Spleen (tissue), 11 donors: ENCODE measurements at regions not wholly inside any gene's neighbourhood (a gene's known extent, or its start where the extent isn't known, plus 50 kb on each side); places are given as distances from the start of the nearest gene placed in this dataset.

Experiments used
- DNase-seq: peaks from one replicate; pipeline ENCODE4 v3.0.0-alpha.2; 2020
- H3K27ac ChIP-seq, 8 donors: fragments of 200-600 bp; sonication (generic) in 7 of 8; 1 replicate in 4 of 8; 2 replicates in 4 of 8; pipeline versions ENCODE4 v1.5.0 to v1.8.0; 2016 to 2021; ENCODE audit warnings: inconsistent platforms in 4 of 8, mild to moderate bottlenecking in 4 of 8, moderate library complexity in 1 of 8
- H3K27me3 ChIP-seq, 7 donors: fragments of 200-600 bp; sonication (generic) in 6 of 7; replicated peaks in 1 of 7; 1 replicate in 4 of 7; 2 replicates in 3 of 7; pipeline versions ENCODE4 v1.5.0 to v1.8.0; 2016 to 2021; ENCODE audit warnings: inconsistent platforms in 3 of 7, mild to moderate bottlenecking in 1 of 7
- H3K36me3 ChIP-seq, 6 donors: fragments of 200-600 bp; sonication (generic) in 5 of 6; 1 replicate in 4 of 6; 2 replicates in 2 of 6; pipeline versions ENCODE4 v1.5.0 to v1.8.0; 2016 to 2021; ENCODE audit warnings: inconsistent platforms in 2 of 6
- H3K4me1 ChIP-seq, 6 donors: fragments of 200-600 bp; sonication (generic) in 5 of 6; 1 replicate in 3 of 6; 2 replicates in 3 of 6; pipeline versions ENCODE4 v1.5.0 to v1.8.0; 2016 to 2021; ENCODE audit warnings: inconsistent platforms in 3 of 6
- H3K4me3 ChIP-seq, 8 donors: fragments of 200-600 bp; sonication (generic) in 7 of 8; 1 replicate in 4 of 8; 2 replicates in 4 of 8; pipeline versions ENCODE4 v1.5.0 to v1.8.0; 2016 to 2021; ENCODE audit warnings: inconsistent platforms in 4 of 8, mild to moderate bottlenecking in 4 of 8, moderate library complexity in 2 of 8
- H3K9me3 ChIP-seq, 8 donors: fragments of 200-600 bp; sonication (generic) in 7 of 8; 1 replicate in 4 of 8; 2 replicates in 4 of 8; pipeline versions ENCODE4 v1.5.0 to v1.8.0; 2016 to 2021; ENCODE audit warnings: inconsistent platforms in 4 of 8
- POLR2A ChIP-seq, 3 donors: fragments of 450-650 bp; IDR thresholded peaks; one replicate each; pipeline ENCODE4 v1.5.1; 2017; ENCODE audit warnings: antibody characterized with exemption in 3 of 3, mild to moderate bottlenecking in 1 of 3
- POLR2AphosphoS5 ChIP-seq, 3 donors: sonication (generic); formaldehyde crosslinking; IDR thresholded peaks; one replicate each; pipeline ENCODE4 v1.5.1; 2017; ENCODE audit warnings: antibody characterized with exemption in 3 of 3
- WGBS, 5 donors: extraction: QIAGEN DNeasy Blood & Tissue Kit in 3 of 5; methylation state at CpG; one replicate each; pipeline versions ENCODE4 v1.1.5 to v1.1.7; 2013 to 2018; 5-methylcytosine and 5-hydroxymethylcytosine counted together
- intact Hi-C: fragments of 100-400 bp; cut with DNase I; formaldehyde crosslinking; loops from one replicate; pipeline ENCODE4 v1.15.0; 2023; ENCODE audit warnings: low total_unique reads
- TF ChIP-seq, protein P1 (sequence below), 11 experiments: fragments of 200-600 bp in 7 of 11; fragments of 450-650 bp in 4 of 11; sonication (generic) in 4 of 11; IDR thresholded peaks in 8 of 11; conservative IDR thresholded peaks in 3 of 11; 1 replicate in 7 of 11; 2 replicates in 4 of 11; pipeline versions ENCODE4 v1.4.0 to v1.8.0; 2016 to 2021; ENCODE audit warnings: antibody characterized with exemption in 11 of 11, inconsistent platforms in 4 of 11, mild to moderate bottlenecking in 1 of 11
- donor health status: healthy with polysubstance abuse.
- donor health status: DM: no; HTN: no; CAD: no; lungs with moderate emphysema.
- donor health status: DM: no; HTN: no; CAD: no.
- donor health status: Bipolar disorder and iron deficiency.
- donor health status: healthy.
- donor health status: DM: no; HTN: no; CAD: no.
- donor health status: DM: yes; HTN: yes; CAD: no.

DNA sequence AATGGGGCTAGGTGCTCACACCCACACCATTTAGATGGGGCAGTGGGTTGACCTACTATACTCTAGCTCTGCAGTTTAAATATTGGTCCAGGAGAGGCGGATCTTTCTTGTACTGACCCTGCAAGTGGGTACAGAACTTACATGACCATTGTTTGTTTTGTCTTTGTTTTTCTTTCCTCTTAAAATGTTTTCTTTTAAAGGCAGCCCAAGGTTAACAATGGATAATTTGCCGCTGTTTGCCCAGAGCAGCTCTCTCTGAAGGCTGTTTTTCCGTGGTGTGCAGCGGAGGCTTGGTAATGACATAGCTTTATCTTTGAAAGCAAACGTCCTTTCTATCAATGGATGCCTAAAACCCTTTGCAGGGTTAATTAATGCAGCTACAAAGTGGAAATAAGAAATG lies 133.3 kb upstream of the MEX3C start:
- WGBS, 5 donors = 47 to 60% (median 58%) methylated on average over 5 of the region's 5 CpGs
- Histone ChIP-seq H3K27me3 (no peaks in the 10 kb centered on the region), H3K4me1 (no peaks in the 10 kb centered on the region), H3K9me3 (no peaks in the 10 kb centered on the region), H3K36me3 (no peaks in the 10 kb centered on the region), H3K27ac (no peak overlapping the region), H3K4me3 (no peak overlapping the region)
- TF ChIP-seq POLR2A (IDR thresholded peaks at IDR 0.05) (no peak), POLR2AphosphoS5 (IDR thresholded peaks at IDR 0.05) (no peak)
- TF ChIP-seq, protein P1, sequence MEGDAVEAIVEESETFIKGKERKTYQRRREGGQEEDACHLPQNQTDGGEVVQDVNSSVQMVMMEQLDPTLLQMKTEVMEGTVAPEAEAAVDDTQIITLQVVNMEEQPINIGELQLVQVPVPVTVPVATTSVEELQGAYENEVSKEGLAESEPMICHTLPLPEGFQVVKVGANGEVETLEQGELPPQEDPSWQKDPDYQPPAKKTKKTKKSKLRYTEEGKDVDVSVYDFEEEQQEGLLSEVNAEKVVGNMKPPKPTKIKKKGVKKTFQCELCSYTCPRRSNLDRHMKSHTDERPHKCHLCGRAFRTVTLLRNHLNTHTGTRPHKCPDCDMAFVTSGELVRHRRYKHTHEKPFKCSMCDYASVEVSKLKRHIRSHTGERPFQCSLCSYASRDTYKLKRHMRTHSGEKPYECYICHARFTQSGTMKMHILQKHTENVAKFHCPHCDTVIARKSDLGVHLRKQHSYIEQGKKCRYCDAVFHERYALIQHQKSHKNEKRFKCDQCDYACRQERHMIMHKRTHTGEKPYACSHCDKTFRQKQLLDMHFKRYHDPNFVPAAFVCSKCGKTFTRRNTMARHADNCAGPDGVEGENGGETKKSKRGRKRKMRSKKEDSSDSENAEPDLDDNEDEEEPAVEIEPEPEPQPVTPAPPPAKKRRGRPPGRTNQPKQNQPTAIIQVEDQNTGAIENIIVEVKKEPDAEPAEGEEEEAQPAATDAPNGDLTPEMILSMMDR (IDR thresholded peaks at IDR 0.05 in 8 of 11, conservative IDR thresholded peaks at IDR 0.05 in 3 of 11) = no peak
- intact Hi-C loops = no loop called here
- no peak for DNase-seq

DNA sequence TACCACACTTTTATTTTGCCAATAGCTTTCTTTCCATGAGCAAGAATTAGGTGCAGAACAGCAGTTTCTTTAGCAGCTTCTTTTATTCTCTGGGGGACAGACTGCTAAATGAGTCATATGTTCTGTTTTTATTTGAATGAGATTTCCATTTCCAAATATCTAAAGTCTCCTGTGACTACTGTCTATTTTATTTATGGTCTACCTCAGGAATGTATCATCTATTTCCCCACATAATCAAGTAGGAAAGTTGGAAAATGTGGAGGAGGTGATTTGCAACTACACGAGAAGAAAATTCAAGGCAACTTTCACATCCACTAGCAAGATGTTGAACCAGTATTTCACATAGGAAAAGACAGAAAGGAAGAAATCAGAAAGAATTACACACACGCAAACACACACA lies 139.9 kb upstream of the MEX3C start:
- Histone ChIP-seq H3K4me1 (no peaks in the 10 kb centered on the region), H3K27ac (no peak overlapping the region), H3K9me3 (no peaks in the 10 kb centered on the region), H3K4me3 (no peak overlapping the region), H3K27me3 (peaks cover 0 to 5% (median 0%) of the 10 kb centered on the region in 7 donors), H3K36me3 (no peaks in the 10 kb centered on the region)
- WGBS, 5 donors = 61 to 95% (median 63%) methylated on average over 2 of the region's 2 CpGs
- TF ChIP-seq POLR2A (IDR thresholded peaks at IDR 0.05) (no peak), POLR2AphosphoS5 (IDR thresholded peaks at IDR 0.05) (no peak)
- TF ChIP-seq, protein P1 (IDR thresholded peaks at IDR 0.05 in 8 of 11, conservative IDR thresholded peaks at IDR 0.05 in 3 of 11) = no peak
- intact Hi-C loops = no loop called here
- DNase-seq = no peak

- Histone ChIP-seq H3K27me3 (peaks cover 0 to 5% (median 0%) of the 10 kb centered on the region in 7 donors), H3K4me3 (no peak overlapping the region), H3K9me3 (peaks cover 0 to 5% (median 0%) of the 10 kb centered on the region in 8 donors), H3K27ac (no peak overlapping the region), H3K36me3 (no peaks in the 10 kb centered on the region), H3K4me1 (no peaks in the 10 kb centered on the region)
- no peak for DNase-seq
- intact Hi-C loops = no loop called here
- 84 to 95% (median 90%) methylated on average over 2 of the region's 2 CpGs for WGBS, 5 donors
- TF ChIP-seq POLR2A (IDR thresholded peaks at IDR 0.05) (no peak), POLR2AphosphoS5 (IDR thresholded peaks at IDR 0.05) (no peak)
- TF ChIP-seq, protein P1 (IDR thresholded peaks at IDR 0.05 in 8 of 11, conservative IDR thresholded peaks at IDR 0.05 in 3 of 11) = no peak
Observed at GRCh38 chr18:51339856-51340255, 142.4 kb upstream of the MEX3C start.

DNA sequence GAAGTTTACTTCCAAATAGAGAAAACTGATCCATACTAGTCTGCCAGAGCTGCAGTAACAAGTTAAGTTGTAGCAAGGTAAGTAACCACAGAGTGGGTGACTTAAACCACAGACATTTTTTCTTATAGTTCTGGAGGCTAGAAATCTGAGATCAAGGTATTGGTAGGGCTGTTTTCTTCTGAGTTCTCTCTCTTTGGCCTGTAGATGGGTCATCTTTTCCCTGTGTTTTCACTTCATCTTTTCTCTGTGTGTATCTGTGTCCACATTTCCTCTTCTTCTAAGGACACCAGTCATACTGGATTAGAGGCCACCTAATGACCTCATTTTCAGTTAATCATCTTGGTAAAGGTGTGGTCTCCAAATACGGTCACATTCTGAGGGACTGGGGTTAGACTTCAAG lies 142.9 kb upstream of the MEX3C start:
- no peaks in the 10 kb centered on the region for H3K36me3 ChIP-seq
- H3K4me3 ChIP-seq = no peak overlapping the region
- peaks cover 0 to 10% (median 0%) of the 10 kb centered on the region in 8 donors for H3K9me3 ChIP-seq
- peaks cover 0 to 7% (median 0%) of the 10 kb centered on the region in 7 donors for H3K27me3 ChIP-seq
- H3K27ac ChIP-seq = no peak overlapping the region
- no peaks in the 10 kb centered on the region for H3K4me1 ChIP-seq
- WGBS, 5 donors = 66 to 90% (median 72%) methylated on average over 1 of the region's 1 CpG
- intact Hi-C loops = no loop called here
- DNase-seq = no peak
- TF ChIP-seq POLR2AphosphoS5 (IDR thresholded peaks at IDR 0.05) (no peak), POLR2A (IDR thresholded peaks at IDR 0.05) (no peak)
- TF ChIP-seq, protein P1 (IDR thresholded peaks at IDR 0.05 in 8 of 11, conservative IDR thresholded peaks at IDR 0.05 in 3 of 11) = no peak
